ENCODE measurements at regions not wholly inside any gene's neighbourhood (a gene's known extent, or its start where the extent isn't known, plus 50 kb on each side); places are given as distances from the start of the nearest gene placed in this dataset.
"Not testable (repeated sequence)": the region's sequence is repeated elsewhere in the genome, so short reads cannot be mapped to it uniquely, and the experiment has no call there.

DNA sequence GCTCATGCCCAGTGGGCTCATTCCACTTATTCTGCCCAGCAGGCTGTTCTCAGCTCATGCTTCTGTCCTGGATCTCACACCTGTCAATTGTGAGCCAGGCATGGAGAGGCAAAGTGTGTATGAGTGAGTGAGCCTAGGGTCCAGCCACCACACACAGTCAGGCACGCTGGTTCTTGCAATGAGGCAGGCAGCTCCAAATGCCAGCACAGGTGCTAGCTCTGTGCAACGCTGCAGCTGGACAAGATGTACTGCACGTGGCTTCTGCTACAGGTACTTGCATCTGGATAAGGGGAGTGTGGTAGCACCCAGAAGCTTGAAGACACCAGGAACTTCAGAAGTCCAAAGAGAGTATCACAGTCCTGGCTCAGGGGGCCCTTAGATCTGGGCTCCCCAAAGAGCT, 1249.4 kb upstream of the IGFBP7 start:
- no peak for DNase-seq

DNA sequence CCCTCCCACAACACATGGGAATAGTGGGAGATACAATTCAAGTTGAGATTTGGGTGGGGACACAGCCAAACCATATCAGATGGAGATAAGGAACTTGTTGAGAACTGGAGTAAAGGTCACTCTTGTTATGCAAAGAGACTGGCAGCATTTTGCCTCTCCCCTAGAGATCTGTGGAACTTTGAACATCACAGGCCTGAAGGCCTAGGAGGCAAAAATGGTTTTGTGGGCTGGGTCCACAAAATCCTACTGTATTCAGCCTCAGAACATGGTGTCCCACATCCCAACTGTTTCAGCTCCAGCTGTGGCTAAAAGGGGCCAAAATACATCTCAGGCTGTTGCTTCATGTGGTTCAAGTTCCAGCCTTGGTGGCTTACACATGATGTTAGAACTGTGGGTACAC, 1247.8 kb upstream of the IGFBP7 start:
- DNase-seq, result no peak

DNA sequence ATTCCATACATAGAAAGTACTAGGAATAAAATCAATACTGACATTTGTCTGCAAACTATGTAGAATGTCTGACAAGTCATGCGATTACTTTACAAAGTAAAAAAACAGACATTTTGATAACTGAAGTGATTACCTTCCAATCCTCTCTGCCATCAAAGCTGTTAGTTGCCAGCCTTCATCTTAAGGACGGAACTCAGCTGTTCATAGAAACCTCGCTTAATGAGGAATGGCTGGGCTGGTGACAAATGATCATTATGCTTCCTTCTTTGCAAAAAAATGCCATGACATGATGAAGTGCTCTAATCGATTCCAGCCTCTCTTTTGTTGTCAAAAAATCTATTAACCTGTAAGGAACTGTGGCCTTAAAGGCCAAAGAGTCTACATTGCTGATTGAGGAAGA, 1214.9 kb upstream of the IGFBP7 start:
- no peak for DNase-seq

DNA sequence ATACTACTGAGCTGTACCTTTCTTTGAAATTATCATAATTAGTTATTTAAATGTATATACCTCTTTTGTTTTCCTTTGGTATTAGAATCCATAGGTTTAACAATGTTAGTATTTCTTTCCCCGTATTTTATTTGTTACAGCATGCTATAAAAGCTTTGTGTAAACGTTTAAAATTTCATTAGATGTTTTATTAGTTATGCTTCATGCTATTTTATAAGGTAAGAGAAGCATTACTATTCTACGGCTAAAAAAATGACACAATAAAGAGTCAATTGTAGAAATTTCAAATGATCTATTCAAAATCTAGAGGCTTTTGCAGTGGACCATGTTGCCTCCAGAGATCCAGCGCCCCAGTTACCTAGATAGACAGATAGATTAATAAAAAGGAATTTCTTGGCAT, 1203.3 kb upstream of the IGFBP7 start:
- DNase-seq, result no peak

DNA sequence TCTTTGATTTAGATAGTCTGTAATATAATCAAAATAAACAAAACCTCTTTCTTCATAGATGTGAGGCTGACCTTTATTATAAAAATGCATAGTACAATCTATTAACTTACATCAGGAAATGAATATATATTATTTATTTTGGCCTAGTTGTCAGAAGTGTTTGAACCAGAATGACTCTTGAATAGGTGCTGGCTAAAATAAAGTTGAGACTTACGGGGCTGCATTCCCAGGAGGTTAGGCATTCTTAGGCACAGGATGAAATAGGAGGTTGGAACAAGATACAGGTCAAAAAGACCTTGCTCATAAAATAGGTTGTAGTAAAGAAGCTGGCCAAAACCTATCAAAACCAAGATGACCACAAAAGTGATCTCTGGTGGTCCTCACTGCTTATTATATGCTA, 1193.3 kb upstream of the IGFBP7 start:
- DNase-seq, result no peak

DNA sequence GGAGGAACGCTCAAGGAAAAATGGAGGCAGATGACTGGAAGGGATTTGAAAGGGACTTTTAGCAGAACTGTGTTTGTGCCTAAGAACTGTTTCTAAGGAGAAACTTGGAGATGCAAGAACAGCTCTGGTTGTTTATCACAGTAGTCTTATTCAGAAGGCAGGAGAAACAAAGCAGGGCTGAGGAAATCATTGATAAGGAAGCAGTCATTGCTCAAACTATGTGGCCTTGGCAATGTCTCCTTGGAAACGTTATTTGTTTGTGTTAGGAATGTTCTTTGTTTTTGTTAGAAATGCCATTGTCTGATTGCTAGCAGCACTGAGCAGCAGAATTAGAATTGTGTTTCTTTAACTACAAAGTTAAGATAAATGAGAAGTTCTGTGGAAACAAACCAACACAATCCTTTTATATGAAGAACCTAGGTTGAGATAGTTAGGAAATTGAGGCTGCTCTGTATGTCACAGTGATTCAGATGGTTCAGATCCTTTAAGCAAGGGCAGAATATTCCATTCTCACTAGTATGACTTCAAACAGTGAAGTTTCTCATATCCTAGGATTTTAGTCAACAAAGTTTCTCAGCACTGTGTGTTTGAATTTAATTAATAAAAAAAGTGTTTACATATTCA, 1191.3 kb upstream of the IGFBP7 start:
- DNase-seq, result no peak

DNA sequence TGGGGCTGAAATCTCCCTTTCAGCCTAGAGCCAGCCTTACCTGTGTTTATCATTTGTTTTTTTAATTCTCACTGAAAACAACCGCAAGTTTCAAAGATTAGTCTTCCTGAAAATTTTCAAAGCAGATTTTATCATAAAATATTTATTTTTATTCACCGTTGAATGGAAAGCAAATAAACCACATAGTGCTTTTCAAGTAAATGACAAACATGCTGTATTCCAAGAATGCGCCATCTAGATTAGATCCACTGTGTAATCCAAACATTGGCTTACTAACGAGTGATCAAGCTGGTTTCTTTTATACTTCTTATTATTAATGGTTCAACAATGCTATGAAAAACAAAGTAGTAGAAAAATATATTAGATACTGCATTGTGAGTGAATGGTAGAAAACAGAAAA, 1176.2 kb upstream of the IGFBP7 start:
- DNase-seq, result no peak

DNA sequence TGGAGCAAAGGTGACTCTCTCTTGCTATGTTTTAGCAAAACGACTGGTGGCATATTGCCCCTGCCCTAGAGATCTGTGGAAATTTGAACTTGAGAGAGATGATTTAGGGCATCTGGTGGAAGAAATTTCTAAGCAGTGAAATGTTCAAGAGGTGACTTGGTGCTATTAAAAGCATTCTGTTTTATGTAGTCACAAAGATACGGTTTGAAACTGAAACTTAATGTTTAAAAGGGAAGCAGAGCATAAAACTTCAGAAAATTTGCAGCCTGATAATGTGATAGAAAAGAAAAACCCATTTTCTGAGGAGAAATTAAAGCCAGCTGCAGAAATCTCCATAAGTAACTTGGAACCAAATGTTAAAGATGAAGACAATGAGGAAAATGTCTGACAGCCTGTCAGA, 1170.7 kb upstream of the IGFBP7 start:
- not testable (repeated sequence) for DNase-seq

DNA sequence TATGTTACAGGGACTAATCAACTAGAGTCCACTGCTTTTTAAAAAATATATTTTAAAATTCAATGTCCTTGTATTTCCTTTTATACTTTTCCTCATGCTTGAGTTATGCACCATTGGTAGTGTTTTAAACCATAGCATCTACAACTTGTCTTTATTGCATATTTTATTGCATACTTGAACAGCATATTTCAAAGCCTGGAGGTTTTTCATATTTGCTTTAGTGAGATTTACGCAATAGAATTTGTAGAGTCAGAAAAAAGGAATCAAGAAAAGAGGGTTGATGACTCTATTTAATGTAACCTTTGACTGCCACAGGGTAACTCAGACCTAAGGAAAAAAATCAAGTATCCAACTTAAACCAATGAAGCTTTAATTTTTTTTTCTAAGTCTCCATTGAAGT, 1165.7 kb upstream of the IGFBP7 start:
- DNase-seq, result no peak

DNA sequence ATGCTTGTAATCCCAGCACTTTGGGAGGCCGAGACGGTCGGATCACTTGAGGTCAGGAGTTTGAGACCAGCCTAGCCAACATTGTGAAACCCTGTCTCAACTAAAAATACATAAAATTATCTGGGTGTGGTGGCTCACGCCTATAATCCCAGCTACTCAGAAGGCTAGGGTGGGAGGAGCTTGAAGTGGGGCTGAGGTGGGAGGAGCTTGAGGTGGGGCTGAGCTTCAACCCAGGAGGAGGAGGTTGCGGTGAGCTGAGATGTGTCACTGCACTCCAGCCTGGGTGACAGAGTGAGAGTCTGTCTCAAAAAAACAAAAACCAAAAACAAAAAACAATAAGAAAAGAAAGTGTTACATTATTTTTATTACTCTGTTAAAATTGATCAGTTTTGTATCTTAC, 1164.4 kb upstream of the IGFBP7 start:
- no peak for DNase-seq

DNA sequence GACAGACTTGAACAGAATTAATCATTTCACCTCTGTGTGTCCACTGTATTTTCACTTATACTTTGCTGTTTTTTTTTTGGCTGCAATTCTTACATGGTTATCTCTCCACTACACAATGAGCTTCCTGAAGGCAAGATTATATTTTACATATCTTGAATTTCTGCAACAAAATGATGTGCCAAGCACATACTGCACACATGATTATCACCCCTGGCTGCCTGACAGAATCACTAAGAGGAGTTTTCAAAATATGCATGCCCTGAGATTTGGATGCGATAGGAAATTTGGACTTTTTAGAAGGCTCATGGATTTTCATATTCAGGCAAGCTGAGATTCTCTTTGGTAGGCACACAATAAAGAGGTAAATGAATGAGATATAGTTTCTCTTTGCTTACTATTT, 1162.1 kb upstream of the IGFBP7 start:
- DNase-seq, result no peak

DNA sequence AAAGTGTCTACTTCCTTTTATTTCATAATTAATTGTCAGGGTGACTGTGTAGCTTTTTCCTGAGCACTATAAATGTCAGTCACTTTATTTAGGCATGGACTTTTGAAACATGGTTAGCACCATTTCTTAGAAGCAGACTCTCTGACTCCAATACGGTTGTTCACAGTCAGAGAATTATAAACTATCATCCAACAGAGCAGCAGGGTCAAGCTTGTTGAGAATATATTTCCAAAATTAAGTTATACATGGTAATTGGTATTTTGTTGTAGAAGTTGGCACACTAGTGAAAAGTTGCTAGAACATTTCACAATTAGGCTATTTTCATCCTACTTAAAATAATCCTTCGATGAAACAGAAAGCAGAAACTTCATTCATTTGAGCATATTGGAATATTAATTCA, 1155.5 kb upstream of the IGFBP7 start:
- DNase-seq, result no peak

DNA sequence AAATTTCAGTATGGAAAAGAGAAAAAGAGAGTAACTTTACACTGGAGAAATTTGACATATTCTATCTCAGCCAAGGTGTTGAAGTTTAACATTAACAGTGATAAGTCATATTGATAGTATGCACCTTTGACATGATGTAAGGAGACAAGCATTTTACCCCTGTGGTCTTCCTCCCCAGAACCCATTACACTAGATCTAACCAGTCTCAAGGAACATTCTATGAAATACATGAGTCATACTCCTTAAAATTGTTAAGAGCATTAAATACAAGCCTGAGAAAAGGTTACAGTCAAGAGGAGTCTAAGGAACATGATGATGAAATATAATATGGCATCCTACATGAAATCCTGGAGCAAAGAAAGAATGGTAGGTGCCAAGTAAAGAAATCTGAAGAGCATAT, 1151.3 kb upstream of the IGFBP7 start:
- no peak for DNase-seq

DNA sequence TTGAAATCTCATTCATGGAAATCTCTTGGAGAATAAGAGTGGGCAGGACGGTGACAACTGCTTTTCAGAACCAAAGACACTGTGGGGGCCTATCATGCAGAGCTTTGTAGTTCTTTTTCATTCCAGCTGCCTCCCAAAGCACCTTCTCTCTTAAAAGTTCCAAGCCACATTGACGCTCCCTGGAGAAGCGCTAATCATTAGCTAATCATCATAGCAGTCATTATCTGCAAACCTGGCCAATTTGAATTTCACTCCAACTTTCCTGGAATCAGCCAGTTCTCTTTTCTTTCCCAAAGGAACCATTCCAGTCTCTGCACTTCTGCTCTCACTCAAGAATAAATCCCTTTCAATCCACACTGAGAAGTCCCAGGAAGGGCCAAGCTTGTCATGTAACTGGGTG, 1144.1 kb upstream of the IGFBP7 start:
- DNase-seq, result no peak

DNA sequence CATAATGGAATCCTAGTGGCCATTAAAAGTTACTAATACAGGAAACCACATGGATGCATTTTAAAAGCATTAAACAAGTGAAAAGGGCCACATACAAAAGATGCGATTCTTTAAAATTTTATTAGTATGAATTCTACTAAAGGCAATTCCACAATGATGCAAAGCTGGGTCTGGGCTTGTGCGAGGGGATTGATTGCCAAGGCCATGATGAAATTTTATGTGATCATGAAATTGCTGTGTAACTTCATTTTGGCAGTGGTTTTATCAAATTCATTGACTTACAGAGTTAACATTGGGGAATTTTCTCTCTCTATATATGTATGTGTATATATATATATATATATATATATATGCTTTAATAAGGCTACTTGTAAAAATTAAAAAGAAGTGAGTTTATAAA, 1142.5 kb upstream of the IGFBP7 start:
- no peak for DNase-seq

DNA sequence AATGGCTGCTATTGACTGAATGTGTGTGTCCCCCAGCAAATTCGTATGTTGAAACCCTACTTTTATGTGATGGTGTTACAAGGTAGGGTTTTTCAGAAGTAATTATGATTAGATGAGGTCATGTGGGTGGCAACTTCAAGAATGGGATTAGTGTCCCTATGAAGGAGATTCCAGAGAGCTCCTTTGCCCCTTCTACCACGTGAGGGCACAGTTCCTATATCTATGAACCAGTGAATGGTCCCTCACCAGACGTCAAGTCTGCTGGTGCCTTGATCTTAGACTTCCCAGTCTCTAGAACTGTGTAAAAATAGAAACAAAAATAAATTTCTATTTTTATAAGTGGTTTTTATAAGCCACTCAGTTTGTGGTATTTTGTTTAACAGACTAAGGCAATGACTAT, 1137.6 kb upstream of the IGFBP7 start:
- no peak for DNase-seq

DNA sequence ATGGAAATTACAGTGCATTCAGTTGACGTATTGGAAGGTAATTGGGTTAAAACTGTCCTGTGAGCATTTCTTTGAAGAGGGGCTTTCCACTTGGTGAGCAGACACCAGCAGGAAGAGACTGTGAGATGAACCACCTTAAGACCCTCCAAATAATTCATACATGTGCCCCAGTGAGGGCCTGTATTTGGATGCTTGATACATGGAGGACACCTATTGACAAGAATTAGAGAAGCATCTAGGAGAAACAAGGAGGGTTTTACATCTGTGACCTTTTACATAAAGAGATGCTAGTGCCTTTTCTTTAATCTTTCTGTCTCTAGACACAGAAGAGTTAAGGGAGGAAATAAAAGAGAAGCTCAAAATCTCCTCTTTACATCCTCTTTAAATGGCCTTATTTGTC, 1115.3 kb upstream of the IGFBP7 start:
- DNase-seq, result no peak

DNA sequence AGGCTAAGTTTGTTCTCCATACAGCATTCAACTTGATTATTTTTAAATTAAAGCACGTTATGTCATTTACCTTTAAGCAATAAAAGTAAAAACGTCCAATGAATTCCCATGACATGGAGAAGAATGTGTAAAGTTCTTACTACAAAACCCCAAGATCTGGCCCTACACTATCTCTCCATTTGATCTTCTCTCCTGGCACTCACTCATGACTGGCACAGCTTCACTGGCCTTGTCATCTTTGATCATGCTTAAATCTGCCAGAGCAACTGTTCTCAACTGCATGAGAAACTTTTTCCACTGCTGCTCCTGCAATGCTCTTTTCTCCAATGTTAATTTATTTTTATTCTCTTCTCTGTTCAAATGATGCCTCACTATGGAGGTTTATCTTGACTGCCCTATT, 1109.0 kb upstream of the IGFBP7 start:
- no peak for DNase-seq

DNA sequence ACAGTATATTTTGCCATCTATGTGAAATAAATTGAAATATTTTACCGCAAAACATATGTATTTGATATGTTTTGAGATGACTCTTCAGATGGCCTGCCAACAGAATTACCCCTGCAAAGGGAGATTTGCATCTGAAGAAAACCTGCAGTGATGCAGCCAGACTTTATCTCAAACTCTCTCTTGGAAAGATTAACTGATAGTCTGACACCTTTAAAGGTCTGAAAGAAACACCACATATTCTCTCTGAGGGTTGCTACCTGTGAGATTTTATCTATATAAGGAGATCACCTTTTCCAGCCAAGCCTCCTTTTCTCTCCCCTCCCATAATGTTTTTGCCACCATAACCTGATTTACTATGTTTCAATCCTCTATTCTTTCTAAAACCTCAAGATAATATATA, 1106.3 kb upstream of the IGFBP7 start:
- no peak for DNase-seq

DNA sequence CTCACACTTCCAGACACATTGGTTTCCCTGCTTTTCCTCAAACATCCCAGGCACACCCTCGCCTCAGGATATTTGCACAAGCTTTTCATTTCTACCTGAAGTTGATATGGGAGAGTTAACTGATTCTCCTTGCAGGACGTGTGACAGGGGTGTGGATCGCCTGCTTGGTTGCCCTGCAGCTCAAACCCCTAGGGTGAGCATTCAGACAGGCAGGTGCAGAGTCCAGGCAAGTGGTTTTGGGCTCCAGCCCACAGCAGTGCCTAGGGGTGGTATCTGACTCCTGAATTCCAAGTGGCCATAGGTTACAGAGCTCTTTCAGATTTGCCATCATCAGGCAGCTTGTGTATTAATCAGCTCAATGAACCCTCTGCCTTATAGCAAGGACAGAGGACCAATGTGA, 1104.2 kb upstream of the IGFBP7 start:
- DNase-seq, result no peak

DNA sequence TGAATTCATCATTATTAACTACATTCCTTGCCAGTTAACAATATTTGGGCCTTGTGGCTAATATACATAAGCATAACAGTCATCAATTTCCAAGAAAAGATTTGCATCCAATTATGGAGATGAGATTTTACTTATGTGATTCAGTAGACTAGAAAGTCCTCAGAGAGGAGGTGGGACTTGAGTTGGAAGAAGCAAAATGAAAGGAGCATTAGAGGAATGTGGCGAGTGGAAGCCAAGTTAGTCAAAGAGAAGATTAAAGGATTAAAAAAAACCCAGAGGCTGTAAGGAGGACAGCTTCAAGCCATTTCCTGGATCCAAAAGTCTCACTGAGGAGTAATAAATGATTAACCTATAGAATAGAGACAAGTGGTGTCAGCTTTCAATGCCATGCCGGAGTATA, 1099.4 kb upstream of the IGFBP7 start:
- DNase-seq, result no peak

DNA sequence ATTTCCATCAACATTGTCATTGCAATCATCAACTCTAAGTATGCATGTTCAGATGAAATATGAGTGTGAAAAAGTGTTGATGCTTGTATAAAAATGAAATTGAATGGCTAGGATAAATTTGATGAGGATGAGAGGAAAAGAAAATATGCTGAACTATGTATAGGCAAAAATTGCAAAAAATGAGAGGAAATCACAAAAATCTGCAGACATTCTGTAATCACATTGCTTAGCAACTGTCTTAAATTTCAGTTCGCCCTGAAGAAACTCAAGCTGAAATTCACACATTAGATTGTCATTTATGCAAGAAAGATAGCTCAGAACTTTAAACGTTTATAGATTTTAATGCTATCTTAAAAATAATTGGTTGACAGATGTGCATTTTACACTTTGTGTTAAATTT, 1098.8 kb upstream of the IGFBP7 start:
- DNase-seq, result no peak

DNA sequence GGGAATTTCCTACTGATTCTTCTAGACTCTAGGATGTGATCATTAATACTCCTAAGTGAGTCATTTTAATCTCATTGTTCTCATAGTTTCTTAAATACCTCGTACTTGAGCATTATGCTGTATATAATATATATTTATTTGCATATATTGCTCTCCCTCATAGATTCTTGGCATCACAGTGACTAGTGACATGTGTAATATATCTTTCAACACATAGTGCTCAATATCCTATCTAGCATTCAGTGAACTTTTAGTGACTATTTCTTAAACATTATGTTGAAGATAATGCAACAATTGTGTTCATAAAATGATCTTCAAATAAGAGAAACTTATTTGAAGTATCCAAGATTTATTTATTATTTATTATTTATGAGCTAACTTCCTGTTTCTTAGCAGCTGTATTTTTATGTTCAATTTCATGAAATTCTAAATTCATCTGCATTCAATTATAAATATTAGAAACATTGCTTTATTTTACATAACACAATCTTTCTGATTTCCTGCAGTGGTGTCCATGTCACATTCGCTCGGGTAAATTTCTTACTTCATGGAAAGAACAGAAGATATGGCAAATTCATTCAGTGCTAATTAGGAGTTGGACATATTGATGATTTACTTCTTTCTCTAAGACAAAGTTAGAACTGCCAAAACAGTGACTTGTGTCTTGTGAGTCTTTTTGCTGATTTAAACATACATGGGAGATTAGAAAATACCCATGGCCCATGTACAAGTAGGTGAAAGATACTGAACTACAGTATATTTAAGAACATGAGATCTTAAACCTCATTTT, 1095.5 kb upstream of the IGFBP7 start:
- DNase-seq, result no peak

DNA sequence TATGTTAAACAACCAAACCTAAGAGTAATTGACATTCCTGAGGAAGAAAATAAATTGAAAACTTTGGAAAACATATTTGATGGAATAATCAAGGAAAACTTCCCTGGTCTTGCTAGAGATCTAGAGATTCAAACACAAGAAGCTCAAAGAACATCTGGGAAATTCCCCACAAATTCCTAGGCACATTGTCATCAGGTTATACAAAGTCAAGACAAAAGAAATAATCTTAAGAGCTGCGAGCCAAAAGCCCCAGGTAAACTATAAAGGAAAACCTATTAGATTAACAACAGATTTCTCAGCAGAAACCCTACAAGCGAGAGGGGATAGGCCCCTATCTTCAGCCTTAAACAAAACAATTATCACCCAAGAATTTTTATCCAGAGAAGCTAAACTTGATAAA, 1082.0 kb upstream of the IGFBP7 start:
- DNase-seq, result no peak

DNA sequence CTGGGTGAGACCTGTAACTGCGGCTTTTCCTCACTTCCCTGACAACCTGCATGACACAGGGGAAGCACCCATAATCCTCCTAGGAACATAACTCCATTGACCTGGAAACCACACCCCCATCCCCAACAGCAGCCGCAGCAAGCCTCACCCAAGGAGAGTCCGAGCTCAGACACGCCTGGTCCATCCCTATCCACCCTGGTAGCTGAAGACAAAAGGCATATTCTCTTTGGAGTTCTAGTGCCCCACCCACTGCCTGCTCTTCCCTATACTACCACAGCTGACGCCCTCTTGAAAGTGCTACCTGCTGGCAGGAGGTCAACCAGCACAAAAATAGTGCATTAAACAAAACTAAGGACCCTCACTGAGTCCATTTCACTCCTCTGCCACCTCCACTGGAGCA, 1080.9 kb upstream of the IGFBP7 start:
- DNase-seq, result no peak
